ENCODE measurements at regions not wholly inside any gene's neighbourhood (a gene's known extent, or its start where the extent isn't known, plus 50 kb on each side); places are given as distances from the start of the nearest gene placed in this dataset.
"Not testable (repeated sequence)": the region's sequence is repeated elsewhere in the genome, so short reads cannot be mapped to it uniquely, and the experiment has no call there.

DNA sequence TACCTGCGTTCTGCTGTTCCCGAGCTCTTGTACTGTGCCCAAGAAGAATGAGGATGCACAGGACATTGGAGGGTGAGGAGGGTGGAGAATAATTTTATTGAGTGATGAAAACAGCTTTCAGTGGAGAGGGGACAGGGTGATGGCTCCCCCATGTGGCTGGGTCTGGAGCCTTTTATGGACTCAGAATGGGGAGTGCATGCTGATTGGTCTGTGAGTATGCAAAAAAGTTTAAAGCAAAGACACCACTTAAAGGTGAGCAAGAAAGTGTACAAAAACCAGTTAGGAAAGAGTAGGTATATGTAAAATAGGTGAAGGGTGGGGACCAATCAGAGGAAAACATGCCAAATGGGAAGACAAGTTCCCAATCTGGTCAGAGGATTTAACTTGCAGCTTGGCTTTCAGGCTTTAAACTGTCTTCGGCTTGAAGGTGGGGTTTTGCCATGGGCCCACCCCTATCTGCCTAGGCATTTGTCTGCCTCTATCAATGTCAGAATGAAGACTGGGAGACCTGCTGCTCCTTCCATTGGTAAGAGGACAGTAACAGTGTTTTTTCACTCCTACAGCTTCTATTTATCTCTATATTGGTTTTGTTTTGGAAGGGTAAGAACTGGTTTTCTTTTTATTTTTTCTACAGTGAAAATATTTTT, 118.0 kb upstream of the RAI14 start:
- DNase-seq: no peak

GRCh38 chr5:34539183-34539582, 116.9 kb upstream of the RAI14 start:
- DNase-seq: no peak

- no peak for DNase-seq
Measured at GRCh38 chr5:34541067-34541466, 115.1 kb upstream of the RAI14 start.

GRCh38 chr5:34542818-34543217, 113.3 kb upstream of the RAI14 start:
- DNase-seq: no peak

DNA sequence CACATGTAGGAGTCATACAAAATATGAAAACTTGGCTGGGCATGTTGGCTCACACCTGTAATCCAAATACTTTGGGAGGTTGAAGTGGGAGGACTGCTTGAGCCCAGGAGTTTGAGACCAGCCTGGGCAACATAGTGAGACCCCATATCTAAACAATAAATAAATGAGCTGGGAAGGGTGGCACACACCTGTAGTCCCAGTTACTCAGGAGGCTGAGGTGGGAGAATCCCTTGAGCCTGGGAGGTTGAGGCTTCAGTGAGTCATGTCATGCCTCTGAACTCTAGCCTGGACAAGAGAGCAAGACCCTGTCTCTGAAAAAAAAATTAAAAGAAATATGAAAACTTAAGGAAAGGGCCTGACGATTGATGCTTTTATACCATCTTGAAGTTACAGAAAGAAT, 112.4 kb upstream of the RAI14 start:
- DNase-seq: no peak

DNA sequence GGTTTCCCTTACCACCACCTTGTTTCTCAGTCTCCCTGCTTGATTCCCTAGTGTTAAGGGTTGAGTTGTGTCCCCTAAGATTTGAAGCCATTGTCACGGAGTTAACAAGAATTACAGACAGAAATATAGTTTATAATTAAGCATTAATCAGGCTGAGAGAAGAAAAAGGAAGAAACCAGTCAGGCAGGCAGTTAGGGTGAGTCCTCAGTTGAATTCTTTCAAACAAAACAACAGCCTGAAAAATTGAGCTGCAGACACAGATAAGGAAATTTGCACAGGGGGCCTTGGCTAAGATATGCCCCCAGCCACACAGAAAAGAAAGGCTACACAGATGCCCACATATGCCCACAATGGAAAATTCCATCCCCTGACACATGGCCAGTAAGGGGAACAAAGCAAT, 111.7 kb upstream of the RAI14 start:
- no peak for DNase-seq

DNA sequence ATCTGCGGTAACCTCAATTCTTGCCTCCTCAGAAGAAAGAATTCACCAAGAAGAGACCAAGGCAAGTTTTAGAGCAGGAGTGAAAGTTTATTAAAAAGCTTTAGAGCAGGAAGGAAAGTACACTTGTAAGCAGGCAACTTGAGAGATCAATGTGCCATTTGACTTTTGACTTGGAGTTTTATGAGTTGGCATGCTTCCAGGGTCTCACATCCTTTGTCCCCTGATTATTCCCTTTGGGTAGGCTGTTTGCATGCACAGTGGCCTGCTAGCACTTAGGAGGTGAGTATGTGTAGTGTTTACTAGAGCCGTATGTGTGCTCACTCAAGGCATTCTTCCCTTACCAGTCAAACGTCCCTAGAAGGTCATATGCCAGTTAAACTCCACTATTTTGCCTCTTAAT, 111.0 kb upstream of the RAI14 start:
- DNase-seq: no peak

GRCh38 chr5:34545626-34546025, 110.5 kb upstream of the RAI14 start:
- no peak for DNase-seq

DNA sequence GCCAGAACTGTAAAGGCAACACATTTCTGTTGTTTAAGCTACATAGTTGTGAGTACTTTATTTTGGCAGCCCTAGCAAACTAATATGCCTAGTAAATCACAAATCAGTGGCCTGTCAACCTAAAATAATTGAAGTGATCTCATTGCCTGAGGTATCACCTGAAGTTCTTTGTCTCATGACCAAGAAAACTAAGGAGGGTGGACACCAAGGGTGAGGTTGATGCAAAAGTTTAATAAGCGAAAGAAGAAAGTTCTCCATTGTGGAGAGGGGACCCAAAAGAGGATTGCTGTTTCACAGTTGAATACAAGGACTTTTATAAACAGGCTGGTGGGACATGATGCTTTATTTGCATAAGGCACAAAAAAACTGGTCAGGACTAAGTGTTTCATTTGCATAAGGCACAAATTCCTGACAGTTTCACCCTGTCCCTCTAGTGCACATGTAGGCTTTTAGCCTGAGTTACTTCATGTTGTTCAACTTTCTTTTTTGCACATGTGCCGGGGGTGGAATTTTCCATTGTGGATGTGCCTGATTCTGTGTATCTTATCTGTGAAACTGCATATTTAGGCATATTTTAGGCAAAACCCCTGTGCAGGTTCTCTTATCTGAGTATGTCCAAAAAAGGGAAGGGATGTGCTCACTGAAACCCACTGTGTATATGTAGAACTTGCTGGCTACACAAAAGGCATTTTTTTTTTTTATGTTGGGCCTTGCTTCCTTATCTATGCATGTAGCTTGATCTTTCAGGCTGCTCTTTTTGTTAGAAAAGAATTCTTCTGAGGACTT, 108.6 kb upstream of the RAI14 start:
- DNase-seq: no peak

GRCh38 chr5:34548086-34548403, 108.1 kb upstream of the RAI14 start:
- DNase-seq: no peak

GRCh38 chr5:34550247-34550646, 105.9 kb upstream of the RAI14 start:
- DNase-seq: no peak

- no peak for DNase-seq
Measured at GRCh38 chr5:34550964-34551363, 105.2 kb upstream of the RAI14 start.

DNA sequence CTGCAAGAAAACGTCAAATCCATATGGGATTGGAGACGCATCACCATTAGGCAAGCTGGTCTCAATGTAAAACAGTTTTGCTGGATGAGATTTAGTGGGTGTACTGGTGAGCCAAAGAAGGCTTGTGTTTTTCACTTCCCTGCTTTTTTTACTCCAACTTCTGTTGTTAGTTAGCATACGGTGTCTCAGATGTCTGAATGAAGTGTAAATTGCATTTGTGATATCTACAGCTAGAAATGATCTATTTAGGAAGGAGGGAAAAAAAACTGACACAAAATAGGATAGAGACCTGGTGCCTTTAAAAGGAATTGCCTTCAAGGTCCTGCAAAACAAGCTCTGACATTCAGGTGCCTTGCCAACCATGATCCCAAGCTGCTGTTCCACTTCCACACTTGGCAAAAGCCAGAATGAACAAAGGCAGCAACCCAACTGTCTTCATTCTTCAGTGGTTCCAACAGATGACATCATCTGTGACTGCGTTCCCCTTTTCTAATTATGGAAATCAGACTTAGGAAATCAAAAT, 104.2 kb upstream of the RAI14 start:
- no peak for DNase-seq

GRCh38 chr5:34552686-34553085, 103.4 kb upstream of the RAI14 start:
- no peak for DNase-seq

DNA sequence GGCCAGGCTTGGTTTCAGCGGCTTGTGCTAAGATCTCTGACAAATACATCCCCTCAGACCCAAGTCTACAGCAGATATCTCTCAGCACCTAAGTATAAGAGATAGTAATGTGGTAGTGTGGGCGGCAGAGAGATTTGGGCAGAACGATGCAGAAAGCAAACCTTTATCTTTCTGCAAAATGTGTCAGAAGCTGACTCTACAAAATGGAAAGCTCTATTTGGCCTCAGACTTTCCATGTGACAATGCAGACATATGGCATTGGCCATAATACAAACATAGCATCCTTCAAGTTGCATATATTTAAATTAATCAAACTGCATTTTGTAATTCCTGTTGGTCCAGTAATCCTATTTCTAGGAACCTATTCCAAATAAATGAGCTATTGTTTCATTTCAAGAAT, 102.5 kb upstream of the RAI14 start:
- DNase-seq: no peak

GRCh38 chr5:34554641-34555040, 101.5 kb upstream of the RAI14 start:
- DNase-seq: no peak

GRCh38 chr5:34555699-34556508, 100.2 kb upstream of the RAI14 start:
- no peak for DNase-seq

- DNase-seq: no peak
Measured at GRCh38 chr5:34556509-34556782, 99.7 kb upstream of the RAI14 start.

GRCh38 chr5:34561581-34561980, 94.5 kb upstream of the RAI14 start:
- DNase-seq: not testable (repeated sequence)

- DNase-seq: no peak
Measured at GRCh38 chr5:34562791-34563190, 93.3 kb upstream of the RAI14 start.

DNA sequence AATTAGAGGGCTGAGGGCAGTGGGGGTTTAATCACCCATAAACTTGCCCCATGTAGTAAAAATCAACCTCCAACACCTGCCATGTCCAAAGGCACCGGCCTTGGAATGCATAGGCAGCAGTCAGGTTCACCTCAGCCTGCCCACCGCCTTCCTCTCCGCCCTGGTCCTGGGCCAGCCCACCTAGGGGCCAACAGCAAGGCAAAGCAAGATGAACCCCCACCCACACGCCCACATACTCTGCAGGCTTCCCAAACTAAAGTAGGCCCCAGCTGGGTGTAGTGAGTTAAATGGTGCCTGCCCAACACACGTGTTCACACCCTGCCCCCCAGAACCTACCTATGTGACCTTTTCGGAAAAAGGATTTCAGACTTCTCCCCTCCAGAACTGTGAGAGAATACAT, 92.9 kb upstream of the RAI14 start:
- DNase-seq: no peak

GRCh38 chr5:34563931-34564709, 92.0 kb upstream of the RAI14 start:
- DNase-seq: no peak

GRCh38 chr5:34564710-34565235, 91.4 kb upstream of the RAI14 start:
- DNase-seq: no peak
